GM23248 (cell line): ENCODE measurements at regions not wholly inside any gene's neighbourhood (a gene's known extent, or its start where the extent isn't known, plus 50 kb on each side); places are given as distances from the start of the nearest gene placed in this dataset.
"Not testable (repeated sequence)": the region's sequence is repeated elsewhere in the genome, so short reads cannot be mapped to it uniquely, and the experiment has no call there.

Source experiments
- DNase-seq: peaks from one replicate; pipeline ENCODE4 v3.0.0-alpha.2; 2015
- H2AFZ ChIP-seq: fragments of 200-600 bp; sonication (generic); 2 replicates; pipeline ENCODE4 v1.6.1; 2016; ENCODE audit warnings: antibody characterized with exemption
- H3F3A ChIP-seq: fragments of 200-600 bp; sonication (generic); 2 replicates; pipeline ENCODE4 v1.6.1; 2016; ENCODE audit warnings: mild to moderate bottlenecking, antibody characterized with exemption, mixed run types; ENCODE audit not compliant: insufficient read depth
- H3K27ac ChIP-seq: fragments of 200-600 bp; sonication (generic); 2 replicates; pipeline ENCODE4 v1.5.1; 2016; ENCODE audit warnings: mild to moderate bottlenecking
- H3K27me3 ChIP-seq: fragments of 200-600 bp; sonication (generic); replicated peaks from 2 replicates; pipeline ENCODE4 v1.6.1; 2016; ENCODE audit warnings: mild to moderate bottlenecking; ENCODE audit not compliant: insufficient read depth
- H3K36me3 ChIP-seq: fragments of 200-600 bp; sonication (generic); 2 replicates; pipeline ENCODE4 v1.6.1; 2016; ENCODE audit warnings: low read depth, mild to moderate bottlenecking
- H3K4me1 ChIP-seq: fragments of 200-600 bp; sonication (generic); 2 replicates; pipeline ENCODE4 v1.6.1; 2016; ENCODE audit warnings: mild to moderate bottlenecking; ENCODE audit not compliant: insufficient read depth
- H3K4me2 ChIP-seq: fragments of 200-600 bp; sonication (generic); one replicate; pipeline ENCODE4 v1.6.1; 2016; ENCODE audit warnings: mild to moderate bottlenecking; ENCODE audit not compliant: unreplicated experiment
- H3K4me3 ChIP-seq: fragments of 200-600 bp; sonication (generic); 2 replicates; pipeline ENCODE4 v1.5.1; 2016; ENCODE audit warnings: mild to moderate bottlenecking
- H3K79me2 ChIP-seq: fragments of 200-600 bp; sonication (generic); 2 replicates; pipeline ENCODE4 v1.6.1; 2016; ENCODE audit warnings: mild to moderate bottlenecking; ENCODE audit not compliant: insufficient read depth
- H3K9ac ChIP-seq: fragments of 200-600 bp; sonication (generic); 2 replicates; pipeline ENCODE4 v1.6.1; 2016; ENCODE audit warnings: mild to moderate bottlenecking
- H3K9me2 ChIP-seq: fragments of 200-600 bp; sonication (generic); 2 replicates; pipeline ENCODE4 v1.6.1; 2016; ENCODE audit warnings: mixed run types, mild to moderate bottlenecking, moderate library complexity; ENCODE audit not compliant: insufficient read depth
- H3K9me3 ChIP-seq: fragments of 200-600 bp; sonication (generic); one replicate; pipeline ENCODE4 v1.6.1; 2017; ENCODE audit warnings: low read depth
- H4K20me1 ChIP-seq: fragments of 200-600 bp; sonication (generic); 2 replicates; pipeline ENCODE4 v1.6.0; 2016; ENCODE audit not compliant: insufficient read depth
- EZH2 ChIP-seq: fragments of 200-600 bp; sonication (generic); IDR thresholded peaks from 2 replicates; pipeline ENCODE4 v1.6.1; 2018; ENCODE audit warnings: antibody characterized with exemption, mild to moderate bottlenecking; ENCODE audit not compliant: insufficient read depth, poor library complexity, severe bottlenecking
- EZH2phosphoT487 ChIP-seq: fragments of 200-600 bp; sonication (generic); IDR thresholded peaks from 2 replicates; pipeline ENCODE4 v1.6.1; 2018; ENCODE audit warnings: antibody characterized with exemption, moderate library complexity, mild to moderate bottlenecking, low read depth; ENCODE audit not compliant: insufficient read depth
- WGBS, 2 experiments: methylation state at CpG; one replicate each; pipeline ENCODE4 v1.1.6; 2015 to 2017; ENCODE audit warnings: low lambda C conversion rate in 2 of 2, low coverage in 1 of 2; ENCODE audit errors: missing lambda C conversion rate in 2 of 2; 5-methylcytosine and 5-hydroxymethylcytosine counted together
- in situ Hi-C: fragments of 300-500 bp; cut with MboI; formaldehyde crosslinking; loops from 2 replicates; pipeline ENCODE4 v1.15.0; 2020

GRCh38 chr17:27947005-27947406 is 53.8 kb upstream of the LYRM9 start:
- Histone ChIP-seq H3K27me3 (peaks cover 2% of the 10 kb centered on the region; the same call in 1 of the 2 replicates), H3K9me3 (no peaks in the 10 kb centered on the region), H2AFZ (no peak overlapping the region), H3K27ac (no peak overlapping the region), H3K9me2 (no peaks in the 10 kb centered on the region), H3K4me2 (no peak overlapping the region), H3K79me2 (no peaks in the 10 kb centered on the region), H3K36me3 (no peaks in the 10 kb centered on the region), H4K20me1 (no peaks in the 10 kb centered on the region), H3F3A (no peaks in the 10 kb centered on the region), H3K9ac (no peak overlapping the region), H3K4me3 (no peak overlapping the region), H3K4me1 (no peaks in the 10 kb centered on the region)
- no peak for TF ChIP-seq EZH2
- no peak for TF ChIP-seq EZH2phosphoT487
- DNase-seq = no peak
- in situ Hi-C loops = loop anchor here (10.0 kb wide), 1 partner anchor 62 kb away; no protein-coding TSS in a partner anchor
- WGBS, 2 experiments = 31 to 33% methylated on average over 4 of the region's 4 CpGs

DNA sequence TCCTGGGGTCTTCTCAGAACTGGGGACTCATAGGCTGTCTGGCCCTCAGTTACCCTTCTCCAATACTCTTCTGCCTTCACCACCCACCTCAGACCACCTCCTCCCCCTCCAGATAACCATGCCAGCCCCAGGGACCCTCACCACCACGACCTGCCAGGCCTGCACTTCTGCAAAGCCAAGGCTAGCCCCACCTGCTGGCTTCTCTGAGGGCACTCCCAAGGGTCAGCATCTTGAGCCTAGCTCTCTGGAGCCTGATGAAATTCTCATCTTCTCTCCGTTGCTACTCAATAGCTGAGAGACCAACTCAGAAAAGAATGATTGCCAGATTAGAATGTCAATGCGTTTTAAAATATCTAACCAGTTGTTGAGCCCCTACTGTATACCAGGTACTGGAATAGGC is 56.1 kb upstream of the LYRM9 start:
- no peak overlapping the region for H3K9ac ChIP-seq
- no peak for DNase-seq
- H3K4me1 ChIP-seq = no peaks in the 10 kb centered on the region
- no peaks in the 10 kb centered on the region for H4K20me1 ChIP-seq
- 40 to 50% methylated on average over 3 of the region's 3 CpGs for WGBS, 2 experiments
- H3K9me3 ChIP-seq = no peaks in the 10 kb centered on the region
- no peak for TF ChIP-seq EZH2phosphoT487
- TF ChIP-seq EZH2 = no peak
- in situ Hi-C loops = loop anchor here (10.0 kb wide), 1 partner anchor 65 kb away; no protein-coding TSS in a partner anchor
- H3K27me3 ChIP-seq = peaks cover 13% of the 10 kb centered on the region
- no peak overlapping the region for H3K4me2 ChIP-seq
- no peaks in the 10 kb centered on the region for H3F3A ChIP-seq
- H3K79me2 ChIP-seq = no peaks in the 10 kb centered on the region
- no peak overlapping the region for H3K27ac ChIP-seq
- no peak overlapping the region for H2AFZ ChIP-seq
- no peaks in the 10 kb centered on the region for H3K9me2 ChIP-seq
- H3K36me3 ChIP-seq = no peaks in the 10 kb centered on the region
- no peak overlapping the region for H3K4me3 ChIP-seq

DNA sequence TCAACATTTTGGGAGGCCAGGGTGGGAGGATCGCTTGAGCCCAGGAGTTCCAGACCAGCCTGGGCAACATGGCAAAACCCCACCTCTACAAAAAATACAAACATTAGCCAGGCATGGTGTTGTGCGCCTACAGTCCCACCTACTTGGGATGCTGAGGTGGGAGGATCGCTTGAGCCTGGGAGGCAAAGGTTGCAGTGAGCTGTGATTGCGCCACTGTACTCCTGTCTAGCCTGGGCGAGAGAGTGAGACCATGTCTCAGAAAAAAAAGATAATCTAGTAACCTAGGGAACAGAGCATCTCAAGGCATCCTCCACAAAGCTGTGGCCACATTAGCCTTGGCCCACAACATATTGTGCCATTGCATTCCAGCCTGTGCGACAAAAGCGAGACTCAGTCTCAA is 57.1 kb upstream of the LYRM9 start:
- H3K9me3 ChIP-seq, H4K20me1 ChIP-seq, H3K9ac ChIP-seq, in situ Hi-C loops, H3K4me1 ChIP-seq, H3K4me2 ChIP-seq, H2AFZ ChIP-seq, H3K79me2 ChIP-seq, H3K9me2 ChIP-seq, DNase-seq, H3K4me3 ChIP-seq, H3K36me3 ChIP-seq, H3F3A ChIP-seq, H3K27ac ChIP-seq: not testable (repeated sequence)
- WGBS, 2 experiments = 83 to 88% methylated on average over 7 of the region's 7 CpGs
- H3K27me3 ChIP-seq = peaks cover 18% of the 10 kb centered on the region

DNA sequence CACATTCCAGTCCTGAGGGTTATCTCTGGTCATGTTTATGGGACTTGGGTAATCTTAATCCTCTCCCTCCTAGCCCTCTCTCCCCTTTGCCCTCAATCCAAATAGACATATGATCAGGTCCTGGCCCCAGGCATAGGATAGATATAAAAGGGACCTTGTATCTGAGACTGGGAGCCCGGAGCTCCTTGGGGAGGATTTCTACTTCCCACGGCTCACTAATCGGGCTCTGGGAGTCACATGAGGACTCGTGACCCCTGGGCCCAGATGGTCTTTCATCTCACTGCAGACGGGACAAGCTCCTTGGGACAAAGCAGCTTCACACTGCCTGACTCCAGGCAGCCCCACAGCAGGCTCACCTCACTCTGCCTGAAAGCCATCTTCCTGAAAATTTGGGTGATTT is 57.8 kb upstream of the LYRM9 start:
- Histone ChIP-seq H3K9ac (no peak overlapping the region), H3K9me3 (no peaks in the 10 kb centered on the region), H3K4me3 (no peak overlapping the region), H3K27ac (no peak overlapping the region), H4K20me1 (no peaks in the 10 kb centered on the region), H3K79me2 (no peaks in the 10 kb centered on the region), H3K4me1 (no peaks in the 10 kb centered on the region), H3K27me3 (peaks cover 18% of the 10 kb centered on the region), H3K4me2 (no peak overlapping the region), H2AFZ (no peak overlapping the region), H3K9me2 (no peaks in the 10 kb centered on the region), H3K36me3 (no peaks in the 10 kb centered on the region), H3F3A (no peaks in the 10 kb centered on the region)
- 49 to 55% methylated on average over 5 of the region's 5 CpGs for WGBS, 2 experiments
- in situ Hi-C loops = no loop called here
- no peak for DNase-seq
- TF ChIP-seq EZH2phosphoT487 = no peak
- TF ChIP-seq EZH2 = no peak

GRCh38 chr17:27951872-27952271 is 58.7 kb upstream of the LYRM9 start:
- Histone ChIP-seq H3K27ac (no peak overlapping the region), H3K4me3 (no peak overlapping the region), H4K20me1 (no peaks in the 10 kb centered on the region), H3K9me3 (no peaks in the 10 kb centered on the region), H3K4me1 (no peaks in the 10 kb centered on the region), H3K36me3 (no peaks in the 10 kb centered on the region), H3F3A (no peaks in the 10 kb centered on the region), H3K79me2 (no peaks in the 10 kb centered on the region), H2AFZ (no peak overlapping the region), H3K27me3 (peaks cover 18% of the 10 kb centered on the region), H3K4me2 (no peak overlapping the region), H3K9ac (no peak overlapping the region), H3K9me2 (no peaks in the 10 kb centered on the region)
- 46 to 52% methylated on average over 6 of the region's 6 CpGs for WGBS, 2 experiments
- TF ChIP-seq EZH2 (no peak), EZH2phosphoT487 (no peak)
- in situ Hi-C loops = no loop called here
- DNase-seq = no peak
